Sigmoid colon (tissue), 6 donors: ENCODE measurements at regions not wholly inside any gene's neighbourhood (a gene's known extent, or its start where the extent isn't known, plus 50 kb on each side); places are given as distances from the start of the nearest gene placed in this dataset.

ENCODE experiments used
- DNase-seq: peaks from one replicate; pipeline ENCODE4 v3.0.0-alpha.2; 2019
- H3K27ac ChIP-seq, 4 donors: fragments of 200-600 bp; sonication (generic); one replicate each; pipeline ENCODE4 v1.5.1; 2016 to 2019; ENCODE audit warnings: mild to moderate bottlenecking in 1 of 4
- H3K27me3 ChIP-seq, 3 donors: fragments of 200-600 bp; sonication (generic); one replicate each; pipeline ENCODE4 v1.5.1; 2019; ENCODE audit warnings: mild to moderate bottlenecking in 1 of 3
- H3K36me3 ChIP-seq, 4 donors: fragments of 200-600 bp; sonication (generic); one replicate each; pipeline ENCODE4 v1.5.1; 2016 to 2019
- H3K4me1 ChIP-seq, 4 donors: fragments of 200-600 bp; sonication (generic); one replicate each; pipeline ENCODE4 v1.5.1; 2017 to 2019
- H3K4me3 ChIP-seq, 4 donors: fragments of 200-600 bp; sonication (generic); one replicate each; pipeline ENCODE4 v1.5.1; 2017 to 2019; ENCODE audit warnings: mild to moderate bottlenecking in 2 of 4, moderate library complexity in 1 of 4
- H3K9me3 ChIP-seq, 4 donors: fragments of 200-600 bp in 3 of 4; sonication (generic) in 3 of 4; one replicate each; pipeline versions ENCODE4 v1.5.1 to v1.6.1; 2013 to 2019
- EP300 ChIP-seq, 4 donors: sonication (generic); formaldehyde crosslinking; IDR thresholded peaks; one replicate each; pipeline ENCODE4 v1.6.1; 2017; ENCODE audit warnings: antibody characterized with exemption in 4 of 4
- POLR2A ChIP-seq, 2 donors: fragments of 450-650 bp; IDR thresholded peaks; one replicate each; pipeline ENCODE4 v1.6.1; 2016; ENCODE audit warnings: antibody characterized with exemption in 2 of 2, mild to moderate bottlenecking in 2 of 2, moderate library complexity in 2 of 2
- POLR2AphosphoS5 ChIP-seq, 4 donors: sonication (generic); formaldehyde crosslinking; IDR thresholded peaks; one replicate each; pipeline ENCODE4 v1.6.1; 2017; ENCODE audit warnings: antibody characterized with exemption in 4 of 4
- WGBS, 2 donors: extraction: QIAGEN DNeasy Blood & Tissue Kit; methylation state at CpG; one replicate each; pipeline ENCODE4 v1.1.7; 2013; 5-methylcytosine and 5-hydroxymethylcytosine counted together
- intact Hi-C: fragments of 100-400 bp; cut with DNase I; formaldehyde crosslinking; loops from one replicate; pipeline ENCODE4 v1.15.1; 2023
- TF ChIP-seq, protein P1 (sequence below), 4 experiments: fragments of 450-650 bp in 3 of 4; fragments of 200-600 bp in 1 of 4; IDR thresholded peaks; one replicate each; pipeline ENCODE4 v1.5.1; 2016 to 2019; ENCODE audit warnings: antibody characterized with exemption in 4 of 4, mild to moderate bottlenecking in 3 of 4, moderate library complexity in 2 of 4
- donor health status: healthy with polysubstance abuse.
- donor health status: healthy.

DNA sequence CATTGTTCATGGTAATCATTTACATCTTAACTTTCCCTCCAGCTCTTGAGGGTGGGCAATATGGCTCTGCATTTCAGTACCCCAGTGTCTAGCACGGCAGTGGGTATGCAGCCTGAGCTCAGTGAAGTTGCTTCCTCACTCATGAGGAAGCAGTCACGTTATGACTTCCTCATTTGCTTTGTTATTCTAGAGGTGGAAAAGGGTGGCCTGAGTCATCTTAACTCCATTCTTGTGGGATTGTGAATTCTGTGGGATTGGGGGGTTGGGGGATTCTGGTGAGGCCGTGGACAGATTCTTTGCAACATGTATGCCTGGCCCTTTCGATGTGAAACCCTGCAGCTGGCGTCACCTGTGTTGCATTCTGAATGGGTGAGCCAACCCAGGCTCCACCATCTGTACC, 406.7 kb upstream of the ZNF507 start:
- WGBS, 2 donors: 63 to 64% methylated on average over 5 of the region's 5 CpGs
- Histone ChIP-seq H3K4me1 (no peaks in the 10 kb centered on the region), H3K9me3 (no peaks in the 10 kb centered on the region), H3K27ac (no peak overlapping the region), H3K4me3 (no peak overlapping the region), H3K36me3 (no peaks in the 10 kb centered on the region), H3K27me3 (no peaks in the 10 kb centered on the region)
- intact Hi-C loops: no loop called here
- no peak for DNase-seq
- TF ChIP-seq POLR2A (IDR thresholded peaks at IDR 0.05) (no peak), POLR2AphosphoS5 (IDR thresholded peaks at IDR 0.05) (no peak), EP300 (IDR thresholded peaks at IDR 0.05) (no peak)
- TF ChIP-seq, protein P1, sequence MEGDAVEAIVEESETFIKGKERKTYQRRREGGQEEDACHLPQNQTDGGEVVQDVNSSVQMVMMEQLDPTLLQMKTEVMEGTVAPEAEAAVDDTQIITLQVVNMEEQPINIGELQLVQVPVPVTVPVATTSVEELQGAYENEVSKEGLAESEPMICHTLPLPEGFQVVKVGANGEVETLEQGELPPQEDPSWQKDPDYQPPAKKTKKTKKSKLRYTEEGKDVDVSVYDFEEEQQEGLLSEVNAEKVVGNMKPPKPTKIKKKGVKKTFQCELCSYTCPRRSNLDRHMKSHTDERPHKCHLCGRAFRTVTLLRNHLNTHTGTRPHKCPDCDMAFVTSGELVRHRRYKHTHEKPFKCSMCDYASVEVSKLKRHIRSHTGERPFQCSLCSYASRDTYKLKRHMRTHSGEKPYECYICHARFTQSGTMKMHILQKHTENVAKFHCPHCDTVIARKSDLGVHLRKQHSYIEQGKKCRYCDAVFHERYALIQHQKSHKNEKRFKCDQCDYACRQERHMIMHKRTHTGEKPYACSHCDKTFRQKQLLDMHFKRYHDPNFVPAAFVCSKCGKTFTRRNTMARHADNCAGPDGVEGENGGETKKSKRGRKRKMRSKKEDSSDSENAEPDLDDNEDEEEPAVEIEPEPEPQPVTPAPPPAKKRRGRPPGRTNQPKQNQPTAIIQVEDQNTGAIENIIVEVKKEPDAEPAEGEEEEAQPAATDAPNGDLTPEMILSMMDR (IDR thresholded peaks at IDR 0.05): no peak

DNA sequence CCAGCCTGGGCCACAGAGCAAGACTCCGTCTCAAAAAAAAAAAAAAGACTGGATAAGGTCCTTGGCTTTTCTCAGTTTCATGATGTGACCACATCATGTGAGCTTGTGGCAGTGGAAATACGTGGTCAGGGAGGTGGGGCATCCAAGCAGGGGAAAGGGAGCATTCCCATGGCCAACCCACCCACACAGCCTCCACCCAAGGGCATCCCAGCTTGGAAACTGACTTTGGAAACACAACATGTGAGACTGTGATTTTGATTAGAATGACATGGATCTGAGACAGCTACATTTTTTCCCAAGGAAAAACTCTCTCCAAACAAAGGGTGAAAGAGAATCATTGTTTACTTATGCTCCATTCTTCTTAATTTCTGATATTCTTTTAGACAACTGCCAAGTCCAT, 405.0 kb upstream of the ZNF507 start:
- no peak for DNase-seq
- TF ChIP-seq, protein P1 (IDR thresholded peaks at IDR 0.05): no peak
- TF ChIP-seq POLR2AphosphoS5 (IDR thresholded peaks at IDR 0.05) (no peak), POLR2A (IDR thresholded peaks at IDR 0.05) (no peak), EP300 (IDR thresholded peaks at IDR 0.05) (no peak)
- no peak overlapping the region for H3K27ac ChIP-seq
- no peaks in the 10 kb centered on the region for H3K4me1 ChIP-seq
- H3K36me3 ChIP-seq: no peaks in the 10 kb centered on the region
- H3K27me3 ChIP-seq: no peaks in the 10 kb centered on the region
- 72 to 76% methylated on average over 2 of the region's 2 CpGs for WGBS, 2 donors
- H3K9me3 ChIP-seq: no peaks in the 10 kb centered on the region
- no peak overlapping the region for H3K4me3 ChIP-seq
- intact Hi-C loops: no loop called here

DNA sequence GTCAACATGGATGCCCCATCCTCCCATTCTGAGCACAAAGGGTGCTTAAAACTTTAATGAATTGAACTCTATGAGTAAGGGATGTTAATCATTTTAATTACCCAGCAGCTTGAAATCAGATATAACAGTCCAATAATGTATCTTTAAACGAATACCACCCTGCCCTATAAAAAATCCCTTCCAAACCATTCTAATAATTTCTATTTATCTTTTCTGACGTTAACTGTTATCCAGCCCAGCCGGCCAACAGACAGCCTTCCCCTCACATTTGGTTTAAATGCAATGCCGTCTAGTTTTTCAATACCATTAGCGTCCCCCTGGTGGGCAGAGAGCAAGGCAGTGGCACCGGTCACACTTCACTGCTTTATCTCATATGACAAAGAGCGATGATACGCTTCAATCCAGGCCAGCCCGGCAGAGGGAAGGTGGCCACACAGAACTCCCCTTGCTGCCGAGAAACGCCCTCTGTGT, 402.2 kb upstream of the ZNF507 start:
- no peak overlapping the region for H3K27ac ChIP-seq
- H3K36me3 ChIP-seq: no peaks in the 10 kb centered on the region
- H3K27me3 ChIP-seq: no peaks in the 10 kb centered on the region
- no peaks in the 10 kb centered on the region for H3K4me1 ChIP-seq
- intact Hi-C loops: no loop called here
- DNase-seq: no peak
- no peak overlapping the region for H3K4me3 ChIP-seq
- H3K9me3 ChIP-seq: no peaks in the 10 kb centered on the region
- TF ChIP-seq, protein P1 (IDR thresholded peaks at IDR 0.05): no peak
- TF ChIP-seq EP300 (IDR thresholded peaks at IDR 0.05): no peak
- no peak for TF ChIP-seq POLR2A (IDR thresholded peaks at IDR 0.05)
- TF ChIP-seq POLR2AphosphoS5 (IDR thresholded peaks at IDR 0.05): no peak
- 29 to 56% methylated on average over 11 of the region's 11 CpGs for WGBS, 2 donors

DNA sequence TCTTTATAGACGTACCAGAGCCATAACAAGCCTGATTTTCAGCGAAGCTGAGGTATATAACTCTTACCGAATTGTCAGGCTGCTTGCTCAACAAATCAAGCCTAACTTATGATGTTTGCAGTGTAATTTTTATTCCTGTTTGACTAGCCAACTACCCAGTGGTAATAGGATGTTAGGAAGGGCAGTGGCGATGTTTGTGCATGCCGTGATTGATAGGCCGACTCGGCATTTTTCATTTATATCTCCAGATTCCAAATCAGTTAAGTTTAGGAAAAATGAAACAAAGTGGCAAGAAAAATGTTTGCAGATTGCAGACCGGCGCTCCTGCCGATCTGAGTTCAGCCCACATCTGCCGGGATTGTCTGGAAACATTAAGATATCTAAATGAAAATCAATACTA, 401.6 kb upstream of the ZNF507 start:
- Histone ChIP-seq H3K4me1 (no peaks in the 10 kb centered on the region), H3K27ac (no peak overlapping the region), H3K9me3 (no peaks in the 10 kb centered on the region), H3K27me3 (no peaks in the 10 kb centered on the region), H3K4me3 (no peak overlapping the region), H3K36me3 (no peaks in the 10 kb centered on the region)
- DNase-seq: no peak
- WGBS, 2 donors: 28 to 64% methylated on average over 11 of the region's 11 CpGs
- TF ChIP-seq, protein P1 (IDR thresholded peaks at IDR 0.05): no peak
- no peak for TF ChIP-seq POLR2AphosphoS5 (IDR thresholded peaks at IDR 0.05)
- no peak for TF ChIP-seq POLR2A (IDR thresholded peaks at IDR 0.05)
- no peak for TF ChIP-seq EP300 (IDR thresholded peaks at IDR 0.05)
- intact Hi-C loops: no loop called here

DNA sequence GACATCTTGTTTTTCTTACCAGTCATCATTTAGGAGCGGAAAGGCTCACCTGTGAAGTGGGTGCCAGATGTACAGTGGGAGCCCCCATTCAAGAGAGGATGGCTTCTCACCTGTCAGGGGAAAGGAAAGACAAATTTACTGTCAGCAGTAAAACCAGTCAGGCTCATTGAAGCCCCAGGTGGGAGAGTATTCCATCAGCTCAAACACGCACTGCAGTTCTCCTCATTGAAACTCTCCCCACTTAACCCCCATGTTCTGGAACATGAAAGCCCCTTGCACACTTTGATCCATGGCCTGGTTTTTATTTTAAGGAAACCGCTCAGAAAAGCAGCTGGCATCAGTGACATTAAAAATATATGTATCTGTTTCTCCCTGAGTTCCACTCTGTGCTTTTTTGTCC, 401.1 kb upstream of the ZNF507 start:
- intact Hi-C loops: no loop called here
- DNase-seq: no peak
- no peaks in the 10 kb centered on the region for H3K27me3 ChIP-seq
- no peak overlapping the region for H3K27ac ChIP-seq
- H3K4me3 ChIP-seq: no peak overlapping the region
- no peaks in the 10 kb centered on the region for H3K4me1 ChIP-seq
- H3K9me3 ChIP-seq: no peaks in the 10 kb centered on the region
- no peaks in the 10 kb centered on the region for H3K36me3 ChIP-seq
- 53 to 80% methylated on average over 3 of the region's 3 CpGs for whole genome bisulfite sequencing, 2 donors
- TF ChIP-seq EP300 (IDR thresholded peaks at IDR 0.05) (no peak), POLR2AphosphoS5 (IDR thresholded peaks at IDR 0.05) (no peak), POLR2A (IDR thresholded peaks at IDR 0.05) (no peak)
- TF ChIP-seq, protein P1 (IDR thresholded peaks at IDR 0.05): no peak
